ENCODE measurements at regions not wholly inside any gene's neighbourhood (a gene's known extent, or its start where the extent isn't known, plus 50 kb on each side); places are given as distances from the start of the nearest gene placed in this dataset.

DNA sequence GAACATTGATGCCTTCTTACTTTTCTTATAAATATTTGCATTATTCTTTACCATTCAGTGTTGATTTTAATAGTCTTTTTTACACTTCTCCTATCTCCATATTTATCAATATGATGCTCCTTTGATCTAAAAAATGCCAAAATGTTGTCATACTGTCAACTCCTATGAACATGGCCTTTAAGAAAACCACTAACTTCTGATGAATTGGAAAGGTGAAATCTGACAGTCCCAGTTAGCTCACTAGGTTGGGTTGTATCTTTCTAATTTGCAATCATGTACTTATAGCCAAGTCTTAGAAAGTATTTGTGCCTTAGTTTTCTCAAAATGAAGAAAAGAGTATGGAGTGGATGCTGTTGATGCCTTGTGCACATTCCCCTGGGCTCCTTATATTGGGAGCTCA is 75.4 kb upstream of the SPACA1 start:
- CTCF ChIA-PET: no interaction called here
- POLR2A ChIA-PET: no interaction called here
- TF ChIP-seq, protein P1, sequence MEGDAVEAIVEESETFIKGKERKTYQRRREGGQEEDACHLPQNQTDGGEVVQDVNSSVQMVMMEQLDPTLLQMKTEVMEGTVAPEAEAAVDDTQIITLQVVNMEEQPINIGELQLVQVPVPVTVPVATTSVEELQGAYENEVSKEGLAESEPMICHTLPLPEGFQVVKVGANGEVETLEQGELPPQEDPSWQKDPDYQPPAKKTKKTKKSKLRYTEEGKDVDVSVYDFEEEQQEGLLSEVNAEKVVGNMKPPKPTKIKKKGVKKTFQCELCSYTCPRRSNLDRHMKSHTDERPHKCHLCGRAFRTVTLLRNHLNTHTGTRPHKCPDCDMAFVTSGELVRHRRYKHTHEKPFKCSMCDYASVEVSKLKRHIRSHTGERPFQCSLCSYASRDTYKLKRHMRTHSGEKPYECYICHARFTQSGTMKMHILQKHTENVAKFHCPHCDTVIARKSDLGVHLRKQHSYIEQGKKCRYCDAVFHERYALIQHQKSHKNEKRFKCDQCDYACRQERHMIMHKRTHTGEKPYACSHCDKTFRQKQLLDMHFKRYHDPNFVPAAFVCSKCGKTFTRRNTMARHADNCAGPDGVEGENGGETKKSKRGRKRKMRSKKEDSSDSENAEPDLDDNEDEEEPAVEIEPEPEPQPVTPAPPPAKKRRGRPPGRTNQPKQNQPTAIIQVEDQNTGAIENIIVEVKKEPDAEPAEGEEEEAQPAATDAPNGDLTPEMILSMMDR (IDR thresholded peaks at IDR 0.05; ENCODE audit: control extremely low read depth, extremely low read depth, low read depth, missing control alignments): no peak
- no peak for DNase-seq (ENCODE audit: extremely low spot score)

DNA sequence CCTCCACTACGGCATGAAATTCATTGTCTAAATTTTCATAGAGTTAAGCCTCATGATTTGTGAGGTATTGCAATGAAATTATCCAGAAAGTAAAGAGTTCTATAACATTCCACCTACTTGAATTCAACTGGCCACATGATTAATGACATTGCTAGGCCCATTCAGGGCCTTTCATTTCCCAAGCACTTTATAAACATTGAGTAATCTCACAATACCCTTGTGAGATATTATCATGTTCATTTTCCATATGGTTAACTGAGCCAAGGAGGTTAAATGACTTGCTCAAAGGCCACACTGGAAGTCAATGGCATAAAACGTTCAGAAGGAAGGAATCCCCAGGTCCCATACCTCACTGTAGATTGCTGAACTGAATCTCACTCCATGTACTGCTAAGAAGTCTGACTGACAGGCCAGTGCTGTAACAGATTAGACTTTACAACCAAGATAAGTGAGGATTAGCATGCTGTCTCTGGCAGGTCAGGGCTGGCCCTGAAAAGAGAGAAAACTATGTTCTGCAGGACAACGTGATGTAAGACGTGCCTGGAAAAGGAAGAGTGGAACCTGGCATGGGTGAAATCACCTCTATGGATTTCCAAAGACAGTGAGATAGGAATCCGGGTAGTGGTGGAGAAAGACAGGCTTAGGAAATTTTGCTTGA is 75.9 kb upstream of the SPACA1 start:
- ChIA-PET CTCF (no interaction called here), POLR2A (no interaction called here)
- TF ChIP-seq, protein P1 (IDR thresholded peaks at IDR 0.05; ENCODE audit: control extremely low read depth, extremely low read depth, low read depth, missing control alignments): no peak
- no peak for DNase-seq (ENCODE audit: extremely low spot score)

DNA sequence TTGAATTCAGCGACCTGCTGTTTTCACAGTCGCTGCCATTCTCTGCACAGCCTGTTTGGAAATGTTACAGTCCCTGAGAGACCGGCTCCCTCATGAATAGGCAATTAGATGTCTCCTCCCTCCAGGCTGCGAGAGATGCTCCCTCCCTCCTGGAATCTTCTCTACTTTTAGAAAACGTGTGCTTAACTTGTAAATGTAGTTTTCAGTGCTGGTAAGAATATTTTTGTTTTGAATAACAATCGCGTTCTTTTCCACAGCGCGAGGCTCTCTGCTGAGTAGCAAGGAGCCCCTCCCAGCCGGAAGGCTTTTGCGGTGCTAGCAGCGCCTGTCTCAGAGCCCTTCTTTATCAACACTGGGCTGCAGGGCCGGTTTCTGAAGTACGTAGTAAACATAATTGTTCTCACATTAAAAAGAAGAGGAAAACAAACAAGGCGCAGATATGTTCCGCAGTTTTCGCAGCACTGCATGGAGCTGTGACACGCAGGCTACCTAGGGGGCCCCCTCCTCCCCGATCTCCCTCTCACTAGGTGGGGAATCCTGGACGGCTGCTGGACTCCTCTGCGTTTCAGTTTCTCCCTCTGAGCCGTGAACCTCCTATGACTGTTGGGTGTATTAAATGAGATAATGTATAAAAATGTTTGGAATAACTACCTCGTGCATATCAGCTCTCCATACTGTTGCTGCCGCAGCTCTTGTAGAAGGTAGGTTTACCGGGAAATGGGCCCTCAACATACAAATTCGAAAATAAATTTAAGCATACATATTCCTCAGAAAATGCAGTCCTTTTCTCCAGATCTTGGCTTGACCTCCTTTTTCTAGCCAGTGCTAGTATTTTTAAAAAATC is 79.0 kb upstream of the SPACA1 start:
- TF ChIP-seq, protein P1 (IDR thresholded peaks at IDR 0.05; ENCODE audit: control extremely low read depth, extremely low read depth, low read depth, missing control alignments): no peak
- ChIA-PET CTCF (interaction anchor here (1.6 kb wide), 1 partner anchor 36 kb away, joined by 3 read pairs; no protein-coding TSS in a partner anchor), POLR2A (interaction anchor here (0.6 kb wide), 1 partner anchor 946 kb away, joined by 7 read pairs; no protein-coding TSS in a partner anchor)
- DNase-seq (ENCODE audit: extremely low spot score): peak; percentile 13

DNA sequence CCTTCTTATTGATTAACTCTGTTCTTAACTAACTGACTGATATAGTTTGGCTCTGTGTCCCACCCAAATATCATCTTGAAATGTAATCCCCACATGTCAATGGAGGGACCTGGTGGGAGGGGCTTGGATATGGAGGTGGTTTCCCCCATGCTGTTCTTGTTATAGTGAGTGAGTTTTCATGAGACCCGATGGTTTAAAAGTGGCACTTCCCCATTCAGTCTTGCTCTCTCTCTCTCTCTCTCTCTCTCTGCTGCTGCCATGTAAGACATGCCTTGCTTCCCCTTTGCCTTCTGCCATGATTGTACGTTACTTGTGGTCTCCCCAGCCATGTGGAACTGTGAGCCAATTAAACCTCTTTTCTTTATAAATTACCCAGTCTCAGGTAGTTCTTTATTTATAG is 81.8 kb upstream of the SPACA1 start:
- POLR2A ChIA-PET: no interaction called here
- no peak for DNase-seq (ENCODE audit: extremely low spot score)
- TF ChIP-seq, protein P1 (IDR thresholded peaks at IDR 0.05; ENCODE audit: control extremely low read depth, extremely low read depth, low read depth, missing control alignments): no peak
- CTCF ChIA-PET: no interaction called here

DNA sequence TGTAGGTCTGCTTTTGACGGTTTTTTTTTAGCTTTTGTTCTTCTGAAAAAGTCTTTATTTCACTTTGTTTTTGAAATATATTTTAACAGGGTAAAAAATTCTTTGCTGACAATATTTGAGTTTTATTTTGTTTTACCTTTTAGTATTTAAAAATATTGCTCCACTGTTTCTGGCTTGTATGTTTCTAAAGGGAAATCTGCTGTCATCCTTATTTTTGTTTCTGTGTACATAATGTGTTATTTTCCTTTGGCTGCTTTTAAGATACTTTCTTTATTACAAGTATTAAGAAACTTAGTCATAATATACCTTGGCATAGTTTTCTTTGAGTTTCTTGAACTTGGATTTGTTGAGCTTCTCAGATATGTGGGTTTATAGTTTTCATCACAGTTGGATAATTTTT is 88.6 kb upstream of the SPACA1 start:
- POLR2A ChIA-PET: no interaction called here
- TF ChIP-seq, protein P1 (IDR thresholded peaks at IDR 0.05; ENCODE audit: control extremely low read depth, extremely low read depth, low read depth, missing control alignments): no peak
- DNase-seq (ENCODE audit: extremely low spot score): no peak
- CTCF ChIA-PET: interaction anchor here (1.3 kb wide), 1 partner anchor 29 kb away, joined by 3 read pairs; no protein-coding TSS in a partner anchor

DNA sequence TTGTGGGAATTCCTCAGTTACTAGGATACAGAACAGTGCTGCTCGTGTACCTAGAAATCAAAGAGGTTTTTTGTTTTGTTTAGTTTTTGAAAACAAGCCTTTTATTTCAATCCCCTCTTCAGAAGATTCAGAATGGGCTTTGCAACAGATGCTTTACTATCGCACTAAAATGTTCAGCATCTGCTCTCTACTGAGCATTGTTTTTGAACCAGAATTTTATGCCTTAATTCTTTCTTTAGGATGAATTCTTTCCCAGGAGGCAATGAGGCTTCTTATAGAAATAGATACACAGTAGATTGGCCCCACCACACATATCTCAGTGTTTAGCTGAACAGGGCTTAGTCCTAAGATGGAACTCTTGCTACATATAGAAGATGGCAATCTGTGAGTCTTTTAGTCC is 95.9 kb upstream of the SPACA1 start:
- TF ChIP-seq, protein P1 (IDR thresholded peaks at IDR 0.05; ENCODE audit: control extremely low read depth, extremely low read depth, low read depth, missing control alignments): no peak
- DNase-seq (ENCODE audit: extremely low spot score): no peak
- ChIA-PET CTCF (interaction anchor here (0.8 to 1.1 kb wide), 2 partner anchors 10 to 21 kb away, joined by 3 read pairs; no protein-coding TSS in a partner anchor), POLR2A (no interaction called here)

Measured in GM10248 (cell line).